Ovary (tissue), 7 donors: ENCODE measurements at regions not wholly inside any gene's neighbourhood (a gene's known extent, or its start where the extent isn't known, plus 50 kb on each side); places are given as distances from the start of the nearest gene placed in this dataset.

Experiments used
- DNase-seq, 5 donors: peaks; one replicate each; pipeline ENCODE4 v3.0.0-alpha.2; 2019 to 2020
- H3K27ac ChIP-seq, 2 donors: fragments of 200-600 bp; one replicate each; pipeline versions ENCODE4 v1.5.1 to v1.8.0; 2019 to 2022
- H3K27me3 ChIP-seq: fragments of 200-600 bp; one replicate; pipeline ENCODE4 v1.8.0; 2022
- H3K36me3 ChIP-seq: fragments of 200-600 bp; sonication (generic); one replicate; pipeline ENCODE4 v1.5.1; 2019
- H3K4me1 ChIP-seq: one replicate; pipeline ENCODE4 v1.8.1; 2013; ENCODE audit warnings: mild to moderate bottlenecking, moderate library complexity; ENCODE audit not compliant: insufficient read depth
- H3K4me3 ChIP-seq: fragments of 200-600 bp; sonication (generic); one replicate; pipeline ENCODE4 v1.5.1; 2017
- H3K9me3 ChIP-seq, 2 donors: fragments of 200-600 bp in 1 of 2; sonication (generic) in 1 of 2; one replicate each; pipeline versions ENCODE4 v1.5.1 to v1.8.1; 2013 to 2019; ENCODE audit warnings: mild to moderate bottlenecking in 1 of 2, moderate library complexity in 1 of 2
- EP300 ChIP-seq: sonication (generic); formaldehyde crosslinking; IDR thresholded peaks from one replicate; pipeline ENCODE4 v1.6.1; 2017; ENCODE audit warnings: antibody characterized with exemption
- POLR2A ChIP-seq: fragments of 450-650 bp; IDR thresholded peaks from one replicate; pipeline ENCODE4 v1.6.1; 2017; ENCODE audit warnings: antibody characterized with exemption, mild to moderate bottlenecking, moderate library complexity
- WGBS, 3 donors: extraction: QIAGEN DNeasy Blood & Tissue Kit in 1 of 3; methylation state at CpG; one replicate each; pipeline versions ENCODE4 v1.1.5 to v1.1.7; 2013 to 2017; 5-methylcytosine and 5-hydroxymethylcytosine counted together
- intact Hi-C, 4 donors: fragments of 100-400 bp; cut with DNase I; formaldehyde crosslinking; loops; one replicate each; pipeline versions ENCODE4 v1.11.0 to v1.15.1; 2022 to 2023
- TF ChIP-seq, protein P1 (sequence below), 3 donors: fragments of 450-650 bp in 2 of 3; fragments of 200-600 bp in 1 of 3; IDR thresholded peaks; one replicate each; pipeline versions ENCODE4 v1.5.1 to v1.8.0; 2016 to 2022; ENCODE audit warnings: antibody characterized with exemption in 3 of 3, mild to moderate bottlenecking in 1 of 3
- donor health status: DM: no; HTN: no; CAD: no; lungs with moderate emphysema.
- donor health status: DM: no; HTN: no; CAD: no.
- donor health status: Bipolar disorder and iron deficiency.
- donor health status: DM: no; HTN: no; CAD: no.
- donor health status: DM: yes; HTN: yes; CAD: no.

- H3K27me3 ChIP-seq, result no peaks in the 10 kb centered on the region
- no peak overlapping the region for H3K4me3 ChIP-seq
- H3K9me3 ChIP-seq, result no peaks in the 10 kb centered on the region
- intact Hi-C loops, result loop anchor here in 1 of 4 donors (5.0 kb wide), 1 partner anchor 35 kb away; no protein-coding TSS in a partner anchor
- peaks cover 23% of the 10 kb centered on the region for H3K4me1 ChIP-seq
- no peak for TF ChIP-seq EP300
- TF ChIP-seq, protein P1, sequence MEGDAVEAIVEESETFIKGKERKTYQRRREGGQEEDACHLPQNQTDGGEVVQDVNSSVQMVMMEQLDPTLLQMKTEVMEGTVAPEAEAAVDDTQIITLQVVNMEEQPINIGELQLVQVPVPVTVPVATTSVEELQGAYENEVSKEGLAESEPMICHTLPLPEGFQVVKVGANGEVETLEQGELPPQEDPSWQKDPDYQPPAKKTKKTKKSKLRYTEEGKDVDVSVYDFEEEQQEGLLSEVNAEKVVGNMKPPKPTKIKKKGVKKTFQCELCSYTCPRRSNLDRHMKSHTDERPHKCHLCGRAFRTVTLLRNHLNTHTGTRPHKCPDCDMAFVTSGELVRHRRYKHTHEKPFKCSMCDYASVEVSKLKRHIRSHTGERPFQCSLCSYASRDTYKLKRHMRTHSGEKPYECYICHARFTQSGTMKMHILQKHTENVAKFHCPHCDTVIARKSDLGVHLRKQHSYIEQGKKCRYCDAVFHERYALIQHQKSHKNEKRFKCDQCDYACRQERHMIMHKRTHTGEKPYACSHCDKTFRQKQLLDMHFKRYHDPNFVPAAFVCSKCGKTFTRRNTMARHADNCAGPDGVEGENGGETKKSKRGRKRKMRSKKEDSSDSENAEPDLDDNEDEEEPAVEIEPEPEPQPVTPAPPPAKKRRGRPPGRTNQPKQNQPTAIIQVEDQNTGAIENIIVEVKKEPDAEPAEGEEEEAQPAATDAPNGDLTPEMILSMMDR (IDR thresholded peaks at IDR 0.05), result no peak
- TF ChIP-seq POLR2A, result no peak
- WGBS, 3 donors, result 82 to 90% (median 84%) methylated on average over 11 of the region's 11 CpGs
- DNase-seq, result no peak
- no peak overlapping the region for H3K27ac ChIP-seq
- H3K36me3 ChIP-seq, result no peaks in the 10 kb centered on the region
Observed at GRCh38 chr20:58011947-58012610, 216.4 kb downstream of the ANKRD60 start.

- 85 to 93% (median 92%) methylated on average over 14 of the region's 14 CpGs for WGBS, 3 donors
- Histone ChIP-seq H3K27ac (no peak overlapping the region), H3K4me3 (no peak overlapping the region), H3K27me3 (no peaks in the 10 kb centered on the region), H3K9me3 (no peaks in the 10 kb centered on the region), H3K4me1 (peaks cover 23% of the 10 kb centered on the region), H3K36me3 (no peaks in the 10 kb centered on the region)
- no peak for TF ChIP-seq EP300
- TF ChIP-seq POLR2A, result no peak
- TF ChIP-seq, protein P1 (IDR thresholded peaks at IDR 0.05), result no peak
- no peak for DNase-seq
- intact Hi-C loops, result loop anchor here in 1 of 4 donors (5.0 kb wide), 1 partner anchor 36 kb away; no protein-coding TSS in a partner anchor
Observed at GRCh38 chr20:58011106-58011946, 217.1 kb downstream of the ANKRD60 start.

DNA sequence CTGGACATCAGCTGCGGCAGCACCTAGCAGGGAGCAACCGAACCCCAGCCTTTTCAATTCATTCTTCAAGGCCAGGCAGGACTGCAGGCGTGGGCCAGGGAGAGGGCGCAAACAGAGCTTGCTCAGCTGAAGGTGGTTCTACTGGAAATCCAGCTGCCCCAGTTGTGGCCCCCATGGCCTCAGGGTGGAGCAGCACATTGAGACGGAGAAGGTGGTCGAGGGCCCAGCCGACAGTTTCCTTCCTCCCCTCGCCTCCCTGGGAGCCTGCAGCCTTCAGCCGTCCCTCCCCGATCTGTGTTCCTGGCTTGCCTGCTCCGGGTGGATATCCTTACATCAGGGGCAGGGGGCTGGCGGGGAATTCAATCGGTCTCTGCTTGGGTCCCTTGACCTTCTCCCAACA is 217.8 kb downstream of the ANKRD60 start:
- TF ChIP-seq, protein P1 (IDR thresholded peaks at IDR 0.05), result no peak
- TF ChIP-seq POLR2A, result no peak
- TF ChIP-seq EP300, result no peak
- H3K36me3 ChIP-seq, result no peaks in the 10 kb centered on the region
- H3K4me3 ChIP-seq, result no peak overlapping the region
- DNase-seq, result no peak
- no peaks in the 10 kb centered on the region for H3K27me3 ChIP-seq
- H3K27ac ChIP-seq, result no peak overlapping the region
- 90 to 98% (median 91%) methylated on average over 12 to 13 of the region's 13 CpGs for WGBS, 3 donors
- no peaks in the 10 kb centered on the region for H3K9me3 ChIP-seq
- intact Hi-C loops, result loop anchor here in 1 of 4 donors (5.0 kb wide), 1 partner anchor 37 kb away; no protein-coding TSS in a partner anchor
- peaks cover 23% of the 10 kb centered on the region for H3K4me1 ChIP-seq

DNA sequence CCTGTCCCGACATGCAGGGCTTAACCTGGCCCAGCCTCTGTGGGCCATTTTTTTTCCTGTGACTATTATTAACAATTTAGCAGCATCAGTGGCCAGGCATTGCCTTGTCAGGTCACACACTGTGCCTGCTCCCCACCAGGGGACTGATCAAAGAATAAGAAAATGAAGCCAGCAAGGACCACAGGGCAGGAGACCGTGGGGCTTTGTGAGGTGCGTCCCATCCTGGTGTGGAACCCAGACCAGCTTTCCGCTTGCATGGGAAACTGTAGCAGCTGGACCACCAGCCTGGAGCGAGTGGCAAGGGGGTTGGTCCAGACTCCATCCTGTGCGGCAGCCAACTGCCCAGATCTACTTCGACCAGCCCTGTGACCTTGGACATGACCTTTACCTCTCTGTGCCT is 218.3 kb downstream of the ANKRD60 start:
- no peaks in the 10 kb centered on the region for H3K9me3 ChIP-seq
- no peaks in the 10 kb centered on the region for H3K27me3 ChIP-seq
- WGBS, 3 donors, result 77 to 83% (median 79%) methylated on average over 7 of the region's 7 CpGs
- no peak overlapping the region for H3K4me3 ChIP-seq
- TF ChIP-seq EP300 (no peak), POLR2A (no peak)
- TF ChIP-seq, protein P1 (IDR thresholded peaks at IDR 0.05), result no peak
- no peak for DNase-seq
- intact Hi-C loops, result loop anchor here in 1 of 4 donors (5.0 kb wide), 1 partner anchor 37 kb away; no protein-coding TSS in a partner anchor
- H3K27ac ChIP-seq, result no peak overlapping the region
- no peaks in the 10 kb centered on the region for H3K36me3 ChIP-seq
- H3K4me1 ChIP-seq, result peaks cover 23% of the 10 kb centered on the region
